ENCODE measurements at regions not wholly inside any gene's neighbourhood (a gene's known extent, or its start where the extent isn't known, plus 50 kb on each side); places are given as distances from the start of the nearest gene placed in this dataset.

DNA sequence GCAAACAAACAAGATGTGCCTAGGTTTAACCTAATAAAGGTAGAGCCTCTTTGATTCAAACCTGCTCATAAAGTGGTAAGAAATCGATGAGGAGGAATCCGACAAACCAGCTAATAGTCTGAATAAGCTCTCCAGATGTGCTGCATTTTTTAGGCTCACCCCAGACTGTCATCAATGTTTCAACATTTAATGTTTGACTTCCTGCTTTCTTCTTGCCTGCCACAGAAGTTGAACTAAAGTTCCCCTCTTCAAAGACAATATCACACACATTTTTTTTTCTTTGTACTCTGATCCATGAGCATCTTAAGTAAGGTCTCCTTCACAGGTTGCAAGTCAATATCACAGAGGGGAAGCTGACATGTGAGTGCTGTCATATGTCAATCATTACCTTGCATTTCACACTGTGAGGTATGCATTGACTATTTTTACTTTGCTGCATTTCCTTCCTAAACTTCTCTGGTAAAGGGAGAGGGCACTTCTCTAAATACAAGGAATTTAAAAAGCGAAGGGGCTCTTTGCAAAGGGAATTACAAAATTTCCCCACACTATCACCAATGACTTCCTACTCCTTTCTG, 172.3 kb upstream of the MCTP2 start:
- in situ Hi-C loops (cut with HindIII; ENCODE audit: low sequenced_read_pairs) = no loop called here

DNA sequence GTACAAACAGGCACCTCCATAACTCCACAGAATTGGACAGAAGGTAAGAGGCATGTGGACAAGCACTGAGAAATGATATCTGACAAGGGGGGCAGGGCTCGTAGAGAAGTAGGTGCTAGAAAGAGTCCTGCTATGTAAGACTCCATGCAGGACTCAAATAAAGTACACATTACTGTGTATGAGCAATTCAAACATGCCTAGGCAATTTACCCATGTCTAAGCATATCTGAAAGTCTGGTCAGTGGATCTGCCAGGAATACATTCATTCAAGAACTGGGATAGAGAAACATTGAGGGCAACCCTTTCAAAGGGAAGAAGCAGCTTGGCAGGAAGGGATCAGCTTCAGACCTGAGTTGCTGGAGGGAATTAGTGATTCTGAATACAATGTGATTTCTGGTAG, 174.1 kb upstream of the MCTP2 start:
- in situ Hi-C loops (cut with HindIII; ENCODE audit: low sequenced_read_pairs) = no loop called here

DNA sequence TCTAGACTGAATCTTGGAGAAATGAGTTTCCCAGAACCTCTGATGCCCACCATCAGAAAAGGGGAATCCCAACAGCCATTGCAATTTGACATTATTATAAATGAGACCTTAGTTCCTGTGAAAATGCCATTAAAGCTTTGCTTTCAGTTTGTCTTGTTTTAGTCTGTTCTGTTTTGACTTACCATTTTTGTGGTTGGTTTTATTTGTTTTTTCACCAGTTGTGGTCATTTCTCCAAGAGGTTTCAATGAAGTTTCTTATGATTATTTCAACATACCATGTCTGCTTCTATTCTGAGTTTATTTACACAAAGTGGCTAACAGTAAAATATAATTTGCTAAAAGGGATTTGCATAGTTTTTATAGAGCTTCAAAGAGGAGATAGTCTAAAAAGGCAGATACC, 175.0 kb upstream of the MCTP2 start:
- in situ Hi-C loops (cut with HindIII; ENCODE audit: low sequenced_read_pairs) = no loop called here

DNA sequence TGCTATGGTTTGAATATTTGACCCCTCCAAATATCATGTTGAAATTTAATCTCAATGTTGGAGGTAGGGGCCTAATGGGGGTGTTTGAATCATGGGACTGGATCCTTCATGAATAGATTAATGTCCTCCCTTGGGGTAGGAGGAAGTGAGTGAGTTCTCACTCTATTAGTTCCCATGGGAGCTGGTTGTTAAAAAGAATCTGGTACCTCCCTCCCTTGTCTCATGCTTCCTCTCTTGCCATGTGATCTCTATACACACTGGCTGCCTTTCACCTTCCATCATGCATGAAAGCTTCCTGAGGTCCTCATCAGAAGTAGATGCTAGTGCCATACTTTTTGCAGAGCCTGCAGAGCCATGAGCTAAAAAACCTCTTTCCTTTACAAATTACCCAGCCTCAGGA, 177.7 kb upstream of the MCTP2 start:
- in situ Hi-C loops (cut with HindIII; ENCODE audit: low sequenced_read_pairs) = no loop called here

DNA sequence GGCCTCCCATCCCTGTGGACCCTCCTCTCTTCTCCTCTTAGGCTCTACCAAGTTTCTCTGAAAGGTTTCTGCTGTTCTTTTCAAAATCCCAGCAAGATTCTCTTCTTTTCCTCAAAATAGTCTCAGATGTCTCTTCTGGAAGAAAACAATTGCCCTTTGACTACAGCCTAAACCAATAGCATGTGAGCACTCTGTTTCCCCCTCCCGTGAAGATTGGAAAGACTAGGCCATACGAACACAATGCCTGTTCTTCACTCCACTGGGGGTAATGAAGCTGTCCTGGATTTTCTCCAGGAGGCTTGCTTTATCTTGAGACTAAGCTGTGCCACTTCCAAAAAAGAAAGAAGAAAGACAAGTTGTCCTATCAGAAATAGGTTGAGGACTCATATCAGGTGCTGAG, 178.7 kb upstream of the MCTP2 start:
- in situ Hi-C loops (cut with HindIII; ENCODE audit: low sequenced_read_pairs) = no loop called here

DNA sequence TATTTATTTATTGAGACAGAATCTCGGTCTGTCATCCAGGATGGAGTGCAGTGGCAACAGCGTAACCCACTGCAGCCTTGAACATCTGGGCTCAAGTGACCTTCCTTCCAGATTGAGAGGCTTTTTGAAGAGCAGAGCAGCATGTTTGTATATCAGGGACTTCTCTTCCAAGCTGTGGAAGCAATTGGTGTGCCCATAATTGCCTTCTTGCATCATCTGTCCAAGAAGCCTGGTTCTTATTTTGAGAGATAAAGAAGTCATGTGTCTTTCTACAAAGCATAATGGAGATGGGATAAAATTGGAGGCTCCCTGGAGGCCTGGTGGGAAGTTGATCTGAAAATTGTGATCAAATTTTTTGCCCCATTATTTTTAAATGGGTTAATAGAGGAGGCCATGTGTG, 183.8 kb upstream of the MCTP2 start:
- in situ Hi-C loops (cut with HindIII; ENCODE audit: low sequenced_read_pairs) = no loop called here

DNA sequence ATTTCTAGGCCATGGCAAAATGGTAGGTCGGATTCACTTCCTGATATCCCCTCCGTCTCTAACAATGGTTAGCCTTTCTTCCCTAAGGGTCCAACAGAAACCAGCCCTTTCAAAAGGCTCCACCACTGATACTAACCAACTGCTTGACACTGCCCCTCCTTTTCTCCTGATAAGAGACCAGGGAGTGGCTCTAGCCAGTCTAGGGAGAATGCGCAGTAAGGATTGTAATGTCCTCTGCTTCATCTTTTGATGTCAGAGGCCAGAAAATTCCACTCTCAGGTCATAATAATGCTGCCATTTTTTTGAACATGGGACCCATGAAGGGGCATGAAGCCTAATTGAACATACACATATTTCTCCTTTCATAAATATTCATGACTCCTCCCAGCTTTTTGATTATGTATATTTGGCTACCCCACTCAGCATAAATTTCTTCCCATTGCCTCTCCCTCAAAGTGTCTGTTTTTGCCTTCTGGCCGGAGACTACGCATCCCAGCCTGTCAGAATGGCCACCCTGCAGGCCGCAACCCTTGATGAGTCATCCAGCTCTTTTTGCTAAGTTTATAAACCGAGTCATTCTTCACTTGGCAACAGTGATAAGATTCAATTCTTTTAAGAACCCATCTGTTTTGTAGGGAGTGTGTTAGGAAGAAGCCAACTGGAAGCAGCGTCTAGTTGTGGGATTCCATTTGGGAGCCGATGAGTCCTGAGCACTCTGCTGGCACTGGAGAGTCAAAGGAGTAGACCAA, 189.0 kb upstream of the MCTP2 start:
- in situ Hi-C loops (cut with HindIII; ENCODE audit: low sequenced_read_pairs) = no loop called here

DNA sequence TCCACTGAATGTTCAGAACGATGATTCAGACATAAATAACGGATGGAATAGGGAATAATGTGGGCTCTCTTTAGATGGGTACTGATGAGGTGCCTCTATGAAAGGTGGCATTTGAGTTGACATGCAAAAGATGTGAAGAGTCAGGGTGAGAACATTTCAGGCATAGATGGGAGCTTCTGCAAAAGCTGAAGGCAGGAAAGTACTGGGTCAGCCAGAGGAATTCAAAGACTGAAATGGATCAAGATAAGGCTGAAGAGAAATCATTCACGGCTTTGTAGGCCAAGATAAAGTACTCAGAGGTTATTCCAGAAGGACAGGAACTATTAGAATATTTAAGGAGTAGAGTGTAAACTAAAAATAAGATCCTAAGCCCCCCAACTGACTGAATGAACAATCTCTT, 189.6 kb upstream of the MCTP2 start:
- in situ Hi-C loops (cut with HindIII; ENCODE audit: low sequenced_read_pairs) = no loop called here

DNA sequence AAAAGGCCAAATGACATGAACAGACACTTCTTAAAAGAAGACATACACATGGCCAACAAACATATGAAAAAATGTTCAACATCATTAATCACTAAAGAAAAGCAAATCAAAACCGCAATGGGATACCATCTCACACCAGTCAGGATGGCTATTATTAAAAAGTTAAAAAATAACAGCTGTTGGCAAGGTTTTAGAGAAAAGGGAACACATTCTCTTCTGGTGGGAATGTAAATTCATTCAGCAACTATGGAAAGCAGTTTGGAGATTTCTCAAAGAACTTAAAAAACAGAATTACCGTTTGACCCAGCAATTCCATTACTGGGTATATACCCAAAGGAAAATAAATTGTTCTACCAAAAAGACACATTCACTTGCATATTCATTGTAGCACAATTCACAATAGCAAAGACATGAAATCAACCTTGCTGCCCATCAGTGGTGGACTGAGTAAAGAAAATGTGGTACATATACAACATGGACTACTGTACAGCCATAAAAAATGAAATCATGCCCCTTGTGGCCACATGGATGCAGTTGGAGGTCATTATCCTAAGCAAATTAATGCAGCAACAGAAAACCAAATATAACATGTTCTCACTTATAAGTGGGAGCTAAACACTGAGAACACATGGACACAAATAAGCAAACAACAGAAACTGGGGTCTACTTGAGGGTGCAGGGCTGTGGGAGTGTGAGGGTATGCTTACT, 190.7 kb upstream of the MCTP2 start:
- in situ Hi-C loops (cut with HindIII; ENCODE audit: low sequenced_read_pairs) = no loop called here

DNA sequence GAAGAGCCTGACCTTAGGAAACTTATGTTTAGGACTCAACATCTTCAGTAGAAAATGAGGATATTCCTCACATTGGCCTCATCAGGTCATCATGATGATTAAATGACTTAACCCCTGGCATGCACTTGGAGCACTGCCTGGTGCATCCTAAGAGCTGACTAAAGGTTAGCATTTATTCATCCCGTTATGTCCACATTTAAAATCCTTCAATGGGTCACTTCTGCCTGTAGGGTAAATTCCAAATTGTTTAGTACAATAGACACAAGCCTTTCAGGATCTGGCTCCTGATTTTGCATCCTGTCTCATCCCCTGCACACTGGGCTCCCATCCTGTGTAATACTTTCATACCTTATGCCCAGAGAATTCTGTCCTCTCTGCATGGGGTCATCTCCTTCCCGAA, 195.2 kb upstream of the MCTP2 start:
- in situ Hi-C loops (cut with HindIII; ENCODE audit: low sequenced_read_pairs) = no loop called here

DNA sequence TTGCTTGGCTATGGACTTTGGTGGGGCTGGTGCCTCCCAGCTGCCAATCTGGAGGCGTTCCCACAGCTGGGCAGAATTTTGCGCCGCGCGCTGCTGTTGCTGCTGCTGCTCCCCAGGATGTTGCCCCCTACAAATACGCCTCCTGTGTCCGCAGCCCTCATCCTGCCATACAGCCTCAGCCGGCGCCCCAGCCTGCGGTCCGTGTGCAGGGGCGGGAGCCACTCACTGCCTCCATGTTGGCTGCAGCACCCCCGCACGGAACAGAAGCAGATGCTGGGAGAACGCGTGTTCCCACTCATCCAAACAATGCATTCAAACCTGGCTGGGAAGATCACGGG, 197.7 kb upstream of the MCTP2 start:
- in situ Hi-C loops (cut with HindIII; ENCODE audit: low sequenced_read_pairs) = no loop called here

DNA sequence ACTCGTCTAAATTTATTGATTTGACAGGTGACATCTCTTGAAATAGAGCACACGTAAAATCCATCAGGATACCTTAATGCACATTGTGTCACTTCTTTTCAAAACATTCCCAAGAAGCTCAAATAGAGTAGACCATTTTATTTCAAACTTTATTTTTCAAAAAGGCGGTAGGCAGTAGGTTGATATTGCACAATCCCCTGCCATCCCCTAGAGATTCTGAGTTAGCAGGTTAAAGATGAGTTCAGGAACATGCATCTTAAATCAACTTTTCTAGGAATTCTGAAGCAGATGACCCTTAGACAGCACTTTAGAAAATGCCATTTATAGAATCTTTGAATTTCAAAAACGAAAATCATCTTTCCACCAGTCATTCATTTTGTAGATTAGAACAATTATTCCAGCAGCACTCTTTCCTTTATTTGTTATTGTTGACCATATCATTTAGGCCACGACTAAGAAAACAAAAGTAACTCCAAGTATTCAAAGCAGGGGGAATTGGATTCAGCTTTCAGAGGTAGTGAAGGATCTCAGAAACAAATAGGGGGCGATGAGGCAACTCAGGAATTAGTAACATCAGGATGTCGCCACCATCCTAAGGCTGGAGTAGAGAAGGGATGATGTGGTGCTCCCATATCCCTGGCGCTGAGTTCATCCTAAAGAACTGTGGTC, 198.2 kb upstream of the MCTP2 start:
- in situ Hi-C loops (cut with HindIII; ENCODE audit: low sequenced_read_pairs) = no loop called here

DNA sequence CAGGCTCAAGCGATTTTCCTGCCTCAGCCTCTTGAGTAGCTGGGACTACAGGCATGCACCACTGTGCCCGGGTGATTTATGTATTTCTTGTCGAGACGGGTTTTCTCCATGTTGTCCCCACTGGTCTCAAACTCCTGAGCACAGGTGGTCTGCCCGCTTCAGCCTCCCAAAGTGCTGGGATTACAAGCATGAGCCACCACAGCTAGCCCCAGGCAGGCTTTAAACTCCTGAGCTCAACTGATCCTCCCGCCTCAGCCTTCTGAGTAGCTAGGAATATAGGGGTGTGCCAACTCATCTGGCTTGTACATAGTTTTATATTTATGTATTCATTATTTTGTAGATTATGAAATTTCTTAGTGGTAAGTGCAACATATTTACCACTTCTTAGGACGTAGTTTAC, 198.8 kb upstream of the MCTP2 start:
- in situ Hi-C loops (cut with HindIII; ENCODE audit: low sequenced_read_pairs) = no loop called here

DNA sequence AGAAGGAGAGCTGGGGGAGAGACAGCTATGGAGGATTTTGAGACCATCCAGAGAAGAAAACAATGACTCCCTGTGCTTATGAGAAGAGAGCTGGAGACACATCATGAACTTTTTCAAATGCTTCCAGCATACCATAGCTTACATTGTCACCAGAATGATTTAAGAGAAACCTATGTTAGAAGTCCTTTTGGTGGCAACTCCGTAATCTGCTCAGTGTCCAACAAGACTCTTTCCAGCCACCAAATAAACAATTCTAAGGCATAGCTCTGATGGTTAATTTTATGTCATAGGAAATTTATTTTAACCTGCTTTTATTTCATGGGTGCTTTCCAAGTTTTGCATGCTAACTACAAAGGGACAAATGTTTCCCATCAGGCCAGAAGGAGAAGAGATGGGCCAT, 200.3 kb upstream of the MCTP2 start:
- in situ Hi-C loops (cut with HindIII; ENCODE audit: low sequenced_read_pairs) = no loop called here

DNA sequence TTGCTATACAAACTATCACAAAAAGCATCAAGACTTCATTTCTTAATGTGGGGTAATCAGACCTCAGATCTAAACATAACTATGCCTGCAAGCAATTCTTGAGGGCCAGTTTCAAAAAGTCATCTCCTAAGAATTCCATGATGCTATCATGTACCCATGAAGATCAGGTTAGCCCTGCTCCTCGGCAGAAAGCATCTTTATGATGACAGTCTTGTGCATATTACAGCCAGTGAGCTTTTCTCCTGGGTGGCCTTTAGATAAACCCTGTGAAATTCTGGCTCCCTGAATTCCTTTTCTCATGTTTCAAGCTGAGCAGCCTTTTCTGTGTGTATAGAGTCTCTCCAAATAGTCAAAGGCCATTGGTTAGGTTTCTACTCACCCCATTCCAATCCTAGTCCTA, 201.9 kb upstream of the MCTP2 start:
- in situ Hi-C loops (cut with HindIII; ENCODE audit: low sequenced_read_pairs) = no loop called here

DNA sequence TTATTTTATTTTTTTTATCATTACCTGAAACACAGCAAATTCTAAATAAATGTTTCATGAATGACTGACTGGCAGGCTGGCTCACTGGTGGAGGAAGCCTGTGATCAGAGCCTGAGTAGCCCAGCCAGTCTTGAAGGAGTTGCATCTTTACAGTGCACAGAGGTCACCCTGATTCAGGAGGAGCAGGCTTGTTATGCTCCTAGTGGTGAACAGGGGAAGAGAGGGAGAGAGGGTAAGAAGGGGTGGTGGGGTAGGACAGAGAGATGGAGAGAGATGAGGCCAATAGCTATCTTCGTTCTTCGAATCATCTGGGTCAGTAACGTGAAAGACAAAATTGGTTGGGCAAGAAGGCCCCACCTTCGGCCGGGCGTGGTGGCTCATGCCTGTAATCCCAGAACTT, 202.6 kb upstream of the MCTP2 start:
- in situ Hi-C loops (cut with HindIII; ENCODE audit: low sequenced_read_pairs) = no loop called here

DNA sequence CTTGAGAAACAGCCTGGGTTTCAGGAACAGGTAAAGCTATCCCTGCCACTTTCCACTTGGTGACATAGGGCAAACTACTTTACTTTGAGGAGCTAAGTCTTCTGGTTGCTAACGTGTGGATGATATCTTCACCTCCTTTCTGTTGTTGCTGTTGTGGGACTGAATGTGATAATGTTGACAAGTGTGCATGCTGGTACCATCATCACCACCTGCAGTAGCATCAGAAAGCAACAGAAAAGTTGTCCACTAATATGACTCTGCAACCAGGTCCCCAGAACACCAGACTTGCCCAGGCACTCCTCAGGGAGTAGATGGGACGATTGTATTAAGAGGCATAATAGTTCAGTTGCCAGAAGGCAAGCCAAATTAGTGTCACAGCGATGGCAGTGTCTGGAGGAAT, 203.2 kb upstream of the MCTP2 start:
- in situ Hi-C loops (cut with HindIII; ENCODE audit: low sequenced_read_pairs) = no loop called here

DNA sequence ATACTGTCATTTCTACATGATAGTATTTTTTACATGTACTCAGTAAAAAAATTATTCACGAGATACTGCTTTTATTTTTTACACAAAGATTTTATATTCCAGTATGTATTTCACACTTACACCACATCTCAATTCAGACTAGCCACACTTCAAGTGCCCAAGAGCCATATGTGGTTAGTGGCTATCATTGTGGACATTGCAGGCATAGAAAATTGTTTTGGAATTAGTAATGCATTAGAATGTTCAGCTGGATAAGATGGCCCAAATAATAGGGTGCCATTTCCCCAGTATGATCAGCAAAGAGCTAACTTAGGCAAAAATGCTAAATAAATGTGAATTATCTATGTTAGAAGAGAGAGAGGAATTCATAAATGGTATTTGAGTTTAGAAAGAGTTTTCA, 203.8 kb upstream of the MCTP2 start:
- in situ Hi-C loops (cut with HindIII; ENCODE audit: low sequenced_read_pairs) = no loop called here

DNA sequence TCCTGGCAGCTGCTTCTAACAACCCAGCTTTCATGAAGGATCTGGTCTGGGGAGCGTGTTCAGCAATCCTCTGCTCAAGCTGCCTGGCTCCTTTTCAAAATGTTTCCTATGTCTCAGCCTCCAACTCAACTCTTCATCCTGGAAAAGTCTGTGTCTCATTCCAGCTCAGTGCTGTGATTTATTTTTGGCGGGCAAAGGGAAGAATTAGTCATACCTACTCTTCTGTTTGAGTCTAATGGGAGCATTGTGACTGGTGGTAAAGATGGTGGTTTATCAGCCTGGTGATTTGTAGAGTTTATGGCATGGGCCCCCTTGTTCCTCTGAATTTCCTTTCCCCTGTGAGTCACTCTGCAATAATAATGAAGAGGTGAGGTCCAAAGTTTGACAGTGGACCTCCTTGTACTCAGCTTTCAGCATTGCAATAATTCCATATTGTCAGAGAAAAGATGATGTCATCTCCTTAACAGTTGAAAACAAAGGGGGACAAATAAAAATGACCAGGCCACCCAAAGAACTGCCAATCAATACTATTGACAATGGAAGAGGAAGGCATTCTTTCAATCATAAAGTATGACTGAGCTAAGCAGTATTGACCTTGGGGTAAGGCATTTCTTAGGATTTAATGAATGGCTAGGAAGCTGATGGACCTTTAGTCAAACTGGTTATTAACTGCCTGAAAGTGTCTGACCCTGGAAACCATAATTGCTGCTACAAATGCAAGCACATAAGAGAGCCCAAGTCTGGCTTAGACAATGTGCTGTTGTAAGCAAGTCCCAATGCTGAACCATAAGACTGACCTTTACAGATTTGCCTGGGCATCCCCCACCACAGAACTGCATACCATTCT, 204.7 kb upstream of the MCTP2 start:
- in situ Hi-C loops (cut with HindIII; ENCODE audit: low sequenced_read_pairs) = no loop called here

DNA sequence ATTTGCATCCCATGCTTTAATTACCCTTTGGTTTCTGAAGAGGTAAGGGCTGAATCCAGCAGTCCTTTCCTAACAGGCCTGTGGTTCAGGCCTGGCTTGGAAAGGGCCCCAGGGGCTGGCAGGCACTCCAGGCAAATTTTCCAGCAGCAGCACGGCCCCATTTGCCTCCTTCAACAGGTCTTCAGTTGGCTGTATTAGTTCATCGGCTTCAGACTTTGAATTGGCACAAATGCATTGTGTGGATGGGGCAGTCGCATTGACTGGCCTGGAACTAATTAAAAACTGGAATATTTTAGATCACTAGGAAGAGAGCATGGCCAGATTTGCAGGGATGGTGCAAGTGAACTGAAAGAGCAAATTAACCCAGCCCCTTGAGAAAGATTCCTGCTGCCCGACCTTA, 207.8 kb upstream of the MCTP2 start:
- in situ Hi-C loops (cut with HindIII; ENCODE audit: low sequenced_read_pairs) = no loop called here
